ENCODE measurements at regions not wholly inside any gene's neighbourhood (a gene's known extent, or its start where the extent isn't known, plus 50 kb on each side); places are given as distances from the start of the nearest gene placed in this dataset.

DNA sequence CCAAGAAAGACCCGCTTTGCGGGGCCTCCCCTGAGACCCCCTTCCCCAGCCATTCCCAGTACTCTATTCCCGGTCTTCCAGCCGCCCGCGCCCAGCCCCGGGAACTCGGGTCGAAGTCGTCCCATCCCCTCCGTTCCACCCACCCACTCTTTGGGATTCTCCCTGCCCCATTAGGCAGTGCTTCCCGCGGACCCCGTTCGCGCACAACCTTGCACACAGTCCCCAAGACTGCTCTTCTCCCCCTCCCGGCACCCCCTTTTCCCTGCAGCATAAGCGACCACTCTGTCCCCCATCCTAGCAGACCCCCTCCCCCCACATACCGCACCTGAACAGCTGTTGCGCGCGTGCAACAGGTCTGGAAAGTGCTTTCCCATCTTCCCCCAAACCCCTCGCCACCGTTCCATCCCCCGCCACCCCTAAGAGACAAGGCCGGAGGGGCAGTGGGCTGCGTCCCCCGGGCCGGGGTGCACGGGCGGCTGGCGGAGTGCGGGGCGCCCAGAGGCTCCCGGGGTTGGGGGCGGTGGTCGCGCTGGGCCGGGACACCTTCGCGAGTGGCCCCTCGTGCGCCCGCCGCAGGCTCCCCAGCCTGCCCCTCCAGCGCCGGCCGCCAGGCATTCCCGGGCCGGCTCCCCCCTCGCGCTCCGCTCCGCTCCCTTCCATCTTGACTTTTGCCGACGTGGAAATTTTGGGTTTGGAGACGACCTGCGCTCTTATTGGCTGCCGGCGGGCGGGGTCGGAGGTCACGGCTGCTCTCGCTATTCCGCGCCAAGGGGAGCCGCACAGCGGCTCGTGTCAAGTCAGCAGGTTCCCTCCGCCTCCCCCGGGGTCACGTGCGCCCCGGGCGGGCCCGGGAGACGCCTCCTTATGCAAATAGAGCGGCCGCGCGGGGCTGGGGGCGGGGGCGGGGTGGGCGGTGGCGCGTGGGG lies 201.2 kb upstream of the NFE2L3 start:
- peak; percentile 92 for DNase-seq (ENCODE audit: low spot score)

DNA sequence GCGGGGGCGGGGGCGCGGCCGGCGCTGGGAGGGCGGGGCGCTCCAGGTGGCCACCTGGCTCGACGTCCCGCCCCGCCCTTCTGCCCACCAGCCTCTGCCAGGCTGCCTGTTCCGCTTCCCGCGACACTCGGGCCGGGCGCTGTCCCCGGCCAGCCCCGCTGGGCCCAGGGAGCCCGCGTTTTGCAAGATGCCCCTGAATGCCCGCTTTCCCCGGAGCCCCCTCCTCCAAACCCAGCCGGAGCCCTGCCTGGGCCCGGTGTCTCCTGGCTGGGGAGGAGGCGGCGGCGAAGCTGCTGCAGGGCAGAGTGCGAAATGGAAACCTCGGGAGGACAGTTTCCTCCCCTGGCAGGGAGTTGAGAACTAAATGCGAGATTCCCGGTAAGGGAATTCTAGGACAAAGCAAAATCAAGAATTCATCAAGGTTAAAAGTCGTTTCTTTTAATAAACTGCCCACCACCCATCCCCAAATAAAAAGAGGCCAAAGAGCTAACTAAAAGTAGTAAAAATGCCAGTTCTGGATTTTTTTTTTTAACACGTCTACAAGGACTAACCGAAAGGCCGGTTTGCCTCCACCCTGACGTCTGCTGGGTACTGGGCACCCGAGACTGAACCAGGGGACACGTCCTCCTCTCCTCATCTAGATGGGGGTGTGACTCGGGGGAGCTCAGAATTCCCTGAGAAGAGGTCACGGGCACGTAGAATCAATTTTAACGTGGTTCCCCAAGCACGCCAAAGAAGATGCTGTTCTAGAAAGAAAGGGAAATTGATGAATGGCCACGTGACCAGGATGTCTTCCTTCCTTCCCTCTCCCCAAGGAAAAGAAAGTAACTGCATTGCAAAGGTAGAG lies 200.4 kb upstream of the NFE2L3 start:
- DNase-seq (ENCODE audit: low spot score), result no peak

DNA sequence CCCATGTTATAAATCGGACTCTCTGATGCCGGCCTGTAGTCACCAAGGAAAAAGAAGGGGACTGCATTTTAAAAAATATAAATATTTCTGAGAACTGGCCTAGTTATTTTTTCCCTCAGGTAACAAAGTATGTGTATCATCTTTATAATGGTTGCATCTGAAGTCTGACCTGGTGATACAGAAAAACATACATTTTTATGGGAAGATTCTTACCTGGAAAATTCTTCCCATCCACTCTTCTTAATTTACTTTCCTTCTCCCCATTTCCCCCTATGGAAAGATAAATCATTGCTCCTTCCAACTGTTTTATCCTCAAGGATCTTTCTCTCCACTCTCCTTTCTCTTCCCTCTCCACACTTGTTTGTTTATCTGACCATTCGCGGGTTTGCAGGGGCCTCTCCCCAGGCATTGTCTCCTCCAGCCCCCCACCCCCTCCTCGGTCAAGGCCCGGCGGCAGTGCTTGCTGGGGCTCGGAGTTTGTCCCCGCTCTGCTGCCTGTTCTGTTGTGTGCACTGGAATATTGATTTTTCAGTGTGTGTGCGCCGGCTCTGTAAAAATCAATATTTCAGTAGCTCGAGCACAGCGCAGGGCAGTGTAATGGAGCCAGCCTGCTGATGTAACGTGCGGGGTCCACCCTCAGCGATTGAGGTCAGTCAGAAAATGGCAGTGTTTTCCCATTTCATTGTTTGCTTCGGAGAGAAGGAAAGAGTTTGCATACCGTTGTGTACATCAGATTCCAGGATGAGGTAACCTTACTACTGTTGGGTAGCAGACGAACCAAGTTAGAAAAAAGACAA lies 199.5 kb upstream of the NFE2L3 start:
- DNase-seq (ENCODE audit: low spot score), result no peak

DNA sequence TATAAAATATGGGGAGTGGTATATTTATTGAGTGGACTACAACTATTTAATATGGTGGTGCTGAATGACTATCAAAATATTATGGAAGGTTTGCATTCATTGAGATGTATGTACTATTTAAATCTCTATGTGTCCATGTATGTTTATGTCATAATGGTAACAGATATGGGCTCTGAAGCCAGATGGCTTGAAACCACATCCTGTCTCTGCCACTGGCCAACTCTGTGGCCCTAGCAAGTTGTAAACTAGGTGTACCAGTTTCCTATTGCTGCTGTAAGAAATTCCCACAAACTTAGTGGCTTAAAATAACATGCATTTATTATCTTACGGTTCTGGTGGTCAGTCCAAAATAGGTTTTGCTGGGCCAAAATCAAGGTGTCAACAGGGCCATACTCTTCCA lies 198.1 kb upstream of the NFE2L3 start:
- no peak for DNase-seq (ENCODE audit: low spot score)

DNA sequence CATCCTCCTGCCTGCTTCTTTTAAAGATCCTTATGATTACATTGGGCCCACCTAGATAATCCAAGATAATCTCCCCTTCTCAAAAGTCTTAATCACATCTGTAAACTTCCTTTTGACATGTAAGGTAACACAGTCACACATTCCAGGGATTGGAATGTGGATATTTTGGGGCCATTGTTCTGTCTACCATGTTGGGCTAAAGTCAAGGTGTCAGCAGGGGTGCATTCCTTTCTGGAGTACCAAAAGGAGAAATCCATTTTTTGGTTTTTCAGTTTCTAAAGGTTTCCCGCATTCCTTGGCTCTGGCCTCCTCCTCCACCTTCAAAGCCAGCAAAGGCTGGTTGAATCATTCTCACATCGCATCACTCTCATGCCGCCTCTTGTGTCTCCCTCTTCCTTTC lies 197.6 kb upstream of the NFE2L3 start:
- no peak for DNase-seq (ENCODE audit: low spot score)

DNA sequence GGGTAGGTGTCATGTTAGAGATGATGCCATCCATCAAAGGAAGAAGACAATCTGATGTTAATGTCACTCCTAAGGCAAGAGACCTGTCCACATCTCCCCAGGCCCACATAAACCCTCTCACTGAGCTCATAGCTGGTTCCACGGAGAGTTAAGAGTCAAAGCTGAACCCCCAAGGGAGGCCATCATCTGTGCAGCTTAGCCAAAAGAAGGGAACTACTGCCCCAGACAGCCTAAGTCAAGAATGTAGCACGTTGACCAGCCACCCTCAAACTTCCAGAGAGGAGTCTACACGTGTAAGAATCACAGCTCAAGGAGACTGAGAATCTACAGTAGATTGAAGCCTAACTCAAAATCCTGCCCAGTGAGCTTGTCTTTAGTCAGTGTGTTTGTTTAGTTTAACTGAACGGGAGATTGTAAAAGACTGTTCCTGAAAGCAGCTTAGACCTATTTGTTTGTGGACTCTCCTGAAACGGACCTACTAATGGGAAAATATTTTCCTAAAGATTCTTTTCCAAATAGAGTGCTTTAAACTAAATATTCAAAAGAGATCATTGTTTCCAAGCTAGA lies 192.7 kb upstream of the NFE2L3 start:
- no peak for DNase-seq (ENCODE audit: low spot score)

DNA sequence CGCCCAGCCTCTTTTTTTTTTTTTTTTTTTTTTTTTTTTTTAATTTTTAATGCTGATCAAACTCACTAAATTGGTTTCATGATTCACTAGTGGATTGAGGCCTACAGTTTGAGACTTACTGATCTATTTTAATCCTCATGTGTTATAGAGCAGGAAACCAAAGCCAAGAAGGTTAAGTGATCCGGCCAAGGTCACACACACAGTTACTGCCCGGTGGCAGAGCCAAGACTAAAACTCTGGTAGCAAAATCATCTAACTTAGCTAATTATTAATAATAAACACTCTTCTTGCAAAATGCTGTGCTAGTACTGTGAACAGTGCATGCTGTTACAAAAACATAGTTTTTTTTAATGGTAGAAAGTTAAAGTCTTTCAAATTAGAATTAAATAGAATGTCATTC lies 188.3 kb upstream of the NFE2L3 start:
- no peak for DNase-seq (ENCODE audit: low spot score)

DNA sequence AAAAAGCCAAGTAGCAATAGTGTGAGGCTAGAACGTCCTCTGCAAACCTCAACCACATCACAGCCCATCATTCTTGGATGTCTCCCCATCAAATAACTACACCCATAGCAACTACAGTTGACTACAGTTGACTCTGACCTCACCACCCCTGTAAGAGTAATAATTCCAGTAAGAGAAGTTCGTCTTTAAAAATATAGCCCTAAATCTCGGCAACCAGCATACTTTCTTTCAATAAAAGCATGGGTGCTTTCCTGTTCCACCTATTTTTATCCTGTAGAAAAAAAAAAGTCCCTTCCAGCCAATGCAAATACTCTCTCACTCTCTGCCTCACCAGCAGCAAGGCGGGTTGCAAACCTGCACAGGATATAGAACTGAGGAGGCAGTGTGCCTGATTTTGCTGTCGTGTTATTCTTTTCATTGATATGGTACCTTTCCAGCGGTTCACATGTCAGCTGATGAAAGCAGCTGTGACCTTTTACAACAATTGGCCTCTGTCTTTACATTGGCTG lies 187.5 kb upstream of the NFE2L3 start:
- no peak for DNase-seq (ENCODE audit: low spot score)

DNA sequence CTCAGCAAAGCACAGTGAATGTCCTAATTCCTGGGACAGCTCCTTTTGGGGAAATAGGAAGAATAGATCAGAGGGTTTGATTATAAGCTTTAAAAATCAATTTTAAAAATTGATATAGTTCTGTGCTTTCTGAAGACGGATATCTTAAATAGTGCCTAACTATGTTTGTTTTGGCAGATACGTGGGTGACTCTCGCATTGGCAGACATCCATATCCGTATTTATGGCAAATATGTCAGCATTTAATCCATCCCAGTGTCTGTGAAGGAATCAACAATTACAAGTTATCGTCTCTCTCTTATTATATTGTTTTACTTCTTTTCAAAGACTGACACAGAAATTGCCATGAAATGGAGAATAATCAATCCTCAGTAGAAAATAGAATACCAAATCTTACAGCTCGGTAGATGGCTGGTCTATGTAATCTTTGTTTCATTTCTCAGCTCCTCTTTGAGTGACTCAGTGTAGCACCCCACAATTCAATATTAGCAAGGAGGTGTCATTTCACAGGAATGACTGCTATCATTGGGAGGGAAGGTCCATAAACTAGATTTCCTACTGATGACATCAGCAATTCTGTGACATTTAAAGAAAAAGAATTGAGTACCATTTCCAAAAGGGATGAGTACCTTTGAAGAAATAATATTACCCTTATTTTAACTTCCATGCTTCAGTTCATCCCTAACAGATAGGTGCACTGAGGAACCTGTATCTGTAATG lies 186.4 kb upstream of the NFE2L3 start:
- DNase-seq (ENCODE audit: low spot score), result no peak

DNA sequence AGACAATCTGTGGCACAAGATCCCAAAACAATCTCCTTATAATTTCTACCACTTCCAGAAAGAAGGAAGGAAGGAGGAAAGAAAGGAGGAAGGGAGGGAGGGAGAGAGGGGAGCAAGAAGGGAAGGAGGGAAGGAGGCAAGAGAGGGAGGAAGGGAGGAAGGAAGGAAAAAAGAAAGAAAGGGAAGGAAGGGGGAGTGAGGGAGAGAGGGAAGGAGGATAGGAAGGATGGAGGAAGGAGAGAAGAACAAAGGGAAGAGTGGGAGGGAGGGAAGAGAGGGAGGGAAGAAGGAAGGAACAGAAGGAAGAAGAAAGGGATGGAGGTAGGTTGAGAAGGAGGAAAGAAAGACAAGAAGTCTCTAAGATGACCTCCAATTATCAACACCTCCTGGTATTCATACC lies 185.5 kb upstream of the NFE2L3 start:
- no peak for DNase-seq (ENCODE audit: low spot score)

DNA sequence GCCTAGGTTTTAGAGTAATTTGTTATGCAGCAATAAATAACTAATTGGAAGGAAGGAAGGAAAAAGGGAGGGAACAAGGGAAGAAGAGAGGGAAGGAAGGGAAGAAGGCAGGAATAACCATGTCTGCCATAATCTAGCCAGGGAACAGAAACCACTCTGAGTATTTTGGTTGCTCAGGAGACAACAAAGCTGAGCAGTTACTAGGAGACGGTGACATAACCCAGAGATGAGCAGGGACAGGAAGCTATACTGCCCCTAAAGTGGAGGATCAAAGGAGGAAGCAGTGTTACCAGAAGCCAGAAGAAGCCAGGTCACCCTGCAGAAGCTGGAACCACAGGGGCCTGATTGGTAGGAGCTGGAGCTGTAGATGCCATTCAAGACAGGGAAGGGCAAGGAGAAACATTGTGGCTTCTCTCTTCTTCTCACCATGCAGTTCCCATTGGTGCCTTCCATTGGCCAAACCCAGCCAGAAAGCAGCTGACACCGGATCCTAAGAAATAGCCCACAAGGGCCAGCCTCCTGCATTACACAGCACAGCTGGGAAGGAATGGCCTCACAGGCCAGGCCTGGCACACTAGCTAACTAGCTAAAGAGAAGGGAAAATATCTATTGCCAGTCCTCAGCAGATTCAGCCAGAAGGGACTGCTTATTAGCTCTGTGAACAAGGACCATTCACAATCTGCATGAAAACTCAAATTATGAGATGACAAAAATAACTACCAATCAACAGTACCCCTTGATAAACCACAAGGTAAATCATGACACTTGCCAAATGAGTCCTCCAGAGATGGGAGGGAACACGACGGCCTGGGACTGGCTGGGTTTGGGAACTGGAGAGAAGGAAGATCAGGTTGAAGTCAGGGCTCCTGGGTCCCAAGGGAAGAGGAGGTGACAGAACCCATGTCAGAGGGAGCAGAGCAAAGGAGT lies 184.5 kb upstream of the NFE2L3 start:
- DNase-seq (ENCODE audit: low spot score), result no peak

DNA sequence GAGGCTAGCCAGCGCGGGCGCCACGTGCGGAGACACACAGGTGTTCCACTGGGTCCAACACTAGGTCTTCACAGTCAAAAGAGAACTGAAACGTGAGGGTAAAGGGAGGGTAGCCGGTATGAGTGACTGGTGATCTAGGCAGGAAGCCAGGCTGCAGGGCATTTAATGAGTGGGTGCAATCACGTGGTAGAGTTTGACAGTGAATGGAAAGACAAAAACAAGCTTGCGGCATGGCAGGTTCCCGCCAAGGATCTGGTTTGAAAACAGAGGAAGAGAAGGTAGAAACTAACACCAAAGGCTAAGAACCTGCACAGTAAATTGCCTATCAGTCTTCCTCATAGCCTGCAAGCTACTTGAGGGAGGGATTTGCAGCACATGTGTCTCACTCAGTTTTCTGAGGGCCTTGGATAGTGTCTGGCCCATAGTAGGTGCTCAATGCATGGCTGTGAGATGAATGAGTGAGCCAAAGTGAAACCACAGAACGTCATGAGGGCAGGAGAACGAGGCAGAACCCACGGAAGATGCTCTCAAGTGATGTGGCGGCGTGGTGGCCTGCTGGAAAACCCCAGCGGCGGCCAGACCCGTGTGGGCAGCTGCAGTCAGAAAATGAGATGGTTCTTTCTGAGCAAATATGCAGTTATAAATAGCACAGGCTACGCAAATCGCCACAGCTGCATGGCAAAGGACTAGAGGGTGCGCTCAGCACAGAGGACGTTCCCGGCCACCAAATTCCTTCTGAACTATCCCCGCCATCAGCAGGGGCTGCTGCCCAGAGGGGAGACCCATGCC lies 183.6 kb upstream of the NFE2L3 start:
- DNase-seq (ENCODE audit: low spot score), result peak; percentile 24

DNA sequence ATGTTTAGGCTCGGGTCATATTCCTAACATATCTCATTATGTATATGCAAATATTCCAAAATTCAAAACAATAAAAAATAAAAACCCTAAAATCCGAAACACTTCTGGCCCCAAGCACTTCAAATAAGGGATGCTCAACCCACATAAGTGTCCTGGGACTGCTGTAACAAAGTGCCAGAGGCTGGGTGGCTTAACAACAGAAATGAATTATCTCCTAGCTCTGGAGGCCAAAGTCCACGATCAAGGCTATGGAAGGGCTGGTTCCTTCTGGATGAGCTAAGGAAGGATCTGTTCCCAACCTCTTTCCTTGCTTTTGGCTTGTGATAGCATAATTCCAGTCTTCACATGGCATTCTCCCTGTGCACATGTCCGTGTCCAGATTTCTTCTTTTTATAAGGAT lies 181.6 kb upstream of the NFE2L3 start:
- DNase-seq (ENCODE audit: low spot score), result no peak

DNA sequence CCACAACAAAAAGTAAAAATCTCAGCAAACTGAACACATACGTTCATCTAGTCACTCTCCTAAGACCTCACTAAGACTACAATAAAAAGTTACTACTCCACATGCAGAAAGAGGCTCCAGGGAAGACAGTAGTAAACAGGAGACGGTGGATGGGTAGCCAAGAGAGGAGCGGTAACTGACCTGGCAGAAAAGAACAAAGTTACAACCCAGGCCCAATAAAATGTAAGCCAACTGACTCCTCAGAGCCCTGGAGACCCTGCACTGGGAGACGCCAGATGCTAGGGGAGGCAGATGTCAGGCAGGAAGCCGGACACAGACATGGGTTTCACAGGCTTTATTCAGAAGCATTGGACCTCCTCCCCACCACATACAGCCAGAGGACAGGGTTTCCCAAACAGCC lies 181.1 kb upstream of the NFE2L3 start:
- no peak for DNase-seq (ENCODE audit: low spot score)

DNA sequence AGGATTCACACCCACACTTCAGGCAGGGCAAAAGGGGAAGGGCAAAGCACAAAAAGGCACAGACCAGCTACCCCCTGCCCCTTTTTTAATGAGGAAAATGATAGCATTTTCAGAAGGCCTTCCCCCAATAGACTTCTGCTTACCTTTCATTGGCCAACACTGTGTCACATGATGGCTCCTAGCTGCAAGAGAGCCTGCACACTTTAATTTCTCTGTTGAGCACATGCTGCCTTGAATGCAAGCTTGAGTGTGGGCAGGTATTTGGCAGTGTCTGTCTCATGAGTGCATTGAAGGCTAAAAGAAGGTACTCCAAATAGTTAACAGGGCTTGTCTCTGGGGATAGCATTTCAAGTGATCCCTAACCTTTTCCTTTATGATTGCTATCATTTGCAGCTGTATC lies 175.4 kb upstream of the NFE2L3 start:
- DNase-seq (ENCODE audit: low spot score), result no peak

DNA sequence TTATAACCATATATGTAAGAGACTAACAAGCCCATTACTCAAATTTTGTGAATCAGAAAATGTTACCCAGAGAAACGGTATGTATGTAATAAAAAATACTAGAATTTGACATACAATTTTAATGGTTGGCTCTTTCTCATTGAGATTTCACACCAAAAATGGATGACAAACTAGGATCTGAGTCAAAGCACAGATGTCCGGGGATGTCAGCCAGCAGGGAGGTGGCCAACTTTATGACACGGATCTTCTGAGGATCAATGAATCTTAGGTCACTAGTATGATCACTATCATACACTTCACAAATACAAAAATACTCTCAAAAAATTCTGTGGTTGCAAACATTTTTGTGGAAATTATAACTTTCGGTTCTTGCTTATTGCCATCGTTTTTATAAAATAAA lies 173.5 kb upstream of the NFE2L3 start:
- no peak for DNase-seq (ENCODE audit: low spot score)

DNA sequence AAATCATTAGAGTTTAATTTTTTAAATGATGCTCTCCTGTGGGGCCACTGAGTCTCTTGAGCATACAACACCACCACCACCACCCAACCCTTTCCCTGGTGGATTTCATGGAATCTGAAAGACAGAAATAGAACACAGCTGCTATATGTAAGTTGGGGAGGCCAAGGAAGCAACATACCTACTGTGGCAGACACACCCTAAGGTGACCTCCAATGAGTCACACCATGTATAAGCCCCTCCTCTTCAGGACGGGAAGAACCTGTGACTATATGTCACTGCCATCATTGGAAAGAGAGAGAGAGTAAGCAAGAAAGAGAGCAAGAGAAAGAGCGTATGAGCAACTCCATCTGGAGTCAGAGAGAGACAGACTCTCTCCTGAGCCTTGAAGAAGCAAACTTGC lies 172.4 kb upstream of the NFE2L3 start:
- DNase-seq (ENCODE audit: low spot score), result no peak

DNA sequence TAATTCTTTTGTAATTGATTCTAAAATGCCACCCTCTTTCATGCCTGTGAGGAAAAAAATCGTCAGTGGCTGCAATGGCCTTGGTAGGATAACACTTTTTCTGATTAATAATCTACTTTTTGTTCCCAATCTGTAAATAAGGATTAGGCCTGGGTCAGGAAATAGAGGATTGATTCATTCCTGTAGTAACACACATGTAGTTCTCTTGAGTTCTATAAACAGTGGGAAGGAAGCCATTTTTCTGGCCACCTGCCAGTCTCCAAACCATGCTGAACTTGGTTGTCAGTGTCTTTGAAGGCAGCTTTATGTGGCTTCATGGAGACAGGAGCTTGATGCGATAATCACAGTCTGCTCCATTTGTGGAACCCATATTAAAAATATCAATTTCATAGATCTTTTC lies 169.3 kb upstream of the NFE2L3 start:
- no peak for DNase-seq (ENCODE audit: low spot score)

DNA sequence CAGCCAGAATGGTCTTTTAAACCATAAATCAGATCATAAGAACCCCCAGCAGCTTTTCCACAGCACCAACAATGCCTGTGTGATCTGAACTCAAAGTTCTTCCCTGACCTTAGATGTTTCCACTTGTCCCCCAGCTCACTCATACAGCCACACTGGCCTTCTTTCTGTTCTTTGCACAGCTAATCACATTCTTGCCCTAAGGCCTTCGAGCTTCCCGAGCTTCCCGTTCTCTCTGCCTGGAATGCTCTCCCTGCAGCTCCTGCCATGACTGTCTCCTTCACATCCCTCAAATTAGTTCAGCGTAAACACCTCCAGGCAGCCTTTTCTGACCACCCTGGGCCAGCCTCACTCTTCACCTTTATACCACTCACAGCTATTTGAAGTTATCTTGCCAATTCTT lies 166.8 kb upstream of the NFE2L3 start:
- DNase-seq (ENCODE audit: low spot score), result no peak

Measured in CD4-positive, alpha-beta T cell treated with Interleukin-6 at 100 ng/mL for 8 hours (primary cell).